ENCODE measurements at regions not wholly inside any gene's neighbourhood (a gene's known extent, or its start where the extent isn't known, plus 50 kb on each side); places are given as distances from the start of the nearest gene placed in this dataset.

DNA sequence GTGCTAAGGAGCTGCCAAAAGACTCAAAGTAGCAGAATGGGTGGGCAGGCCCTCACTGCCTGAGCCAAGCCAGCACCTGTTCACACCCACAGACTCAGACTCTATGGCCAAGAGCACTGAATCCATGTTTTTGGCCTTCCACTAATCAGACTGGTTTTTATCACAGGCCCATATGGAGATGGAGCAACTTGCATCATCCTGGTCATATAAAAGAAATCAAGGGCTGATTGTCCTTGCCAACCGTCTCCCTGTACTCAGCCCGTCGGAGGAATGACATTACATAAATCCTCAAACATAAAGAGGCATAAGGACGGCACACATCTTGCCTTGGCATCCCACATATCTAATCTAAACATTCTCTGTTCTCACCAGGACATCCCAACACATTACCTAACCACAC, 66.7 kb downstream of the MARCHF4 start:
- H3K27ac ChIP-seq = no peak overlapping the region
- H3K9me3 ChIP-seq = no peaks in the 10 kb centered on the region
- DNase-seq = no peak
- H3K36me3 ChIP-seq = no peaks in the 10 kb centered on the region
- intact Hi-C loops (cut with DNase I) = no loop called here
- H3K4me1 ChIP-seq = no peaks in the 10 kb centered on the region
- no peaks in the 10 kb centered on the region for H3K27me3 ChIP-seq
- WGBS, 2 donors = 91 to 94% methylated on average over 4 of the region's 4 CpGs
- H3K4me3 ChIP-seq (replicated peaks in 1 of 3) = no peak overlapping the region
- TF ChIP-seq, protein P1, sequence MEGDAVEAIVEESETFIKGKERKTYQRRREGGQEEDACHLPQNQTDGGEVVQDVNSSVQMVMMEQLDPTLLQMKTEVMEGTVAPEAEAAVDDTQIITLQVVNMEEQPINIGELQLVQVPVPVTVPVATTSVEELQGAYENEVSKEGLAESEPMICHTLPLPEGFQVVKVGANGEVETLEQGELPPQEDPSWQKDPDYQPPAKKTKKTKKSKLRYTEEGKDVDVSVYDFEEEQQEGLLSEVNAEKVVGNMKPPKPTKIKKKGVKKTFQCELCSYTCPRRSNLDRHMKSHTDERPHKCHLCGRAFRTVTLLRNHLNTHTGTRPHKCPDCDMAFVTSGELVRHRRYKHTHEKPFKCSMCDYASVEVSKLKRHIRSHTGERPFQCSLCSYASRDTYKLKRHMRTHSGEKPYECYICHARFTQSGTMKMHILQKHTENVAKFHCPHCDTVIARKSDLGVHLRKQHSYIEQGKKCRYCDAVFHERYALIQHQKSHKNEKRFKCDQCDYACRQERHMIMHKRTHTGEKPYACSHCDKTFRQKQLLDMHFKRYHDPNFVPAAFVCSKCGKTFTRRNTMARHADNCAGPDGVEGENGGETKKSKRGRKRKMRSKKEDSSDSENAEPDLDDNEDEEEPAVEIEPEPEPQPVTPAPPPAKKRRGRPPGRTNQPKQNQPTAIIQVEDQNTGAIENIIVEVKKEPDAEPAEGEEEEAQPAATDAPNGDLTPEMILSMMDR (IDR thresholded peaks at IDR 0.05) = no peak
- TF ChIP-seq POLR2A (IDR thresholded peaks at IDR 0.05) = no peak

- DNase-seq = no peak
- no peaks in the 10 kb centered on the region for H3K36me3 ChIP-seq
- no peak overlapping the region for H3K4me3 ChIP-seq (replicated peaks in 1 of 3)
- H3K27me3 ChIP-seq = no peaks in the 10 kb centered on the region
- no peak overlapping the region for H3K27ac ChIP-seq
- intact Hi-C loops (cut with DNase I) = no loop called here
- no peaks in the 10 kb centered on the region for H3K4me1 ChIP-seq
- no peaks in the 10 kb centered on the region for H3K9me3 ChIP-seq
- WGBS, 2 donors = 91 to 92% methylated on average over 3 of the region's 3 CpGs
- TF ChIP-seq, protein P1 (IDR thresholded peaks at IDR 0.05) = no peak
- no peak for TF ChIP-seq POLR2A (IDR thresholded peaks at IDR 0.05)
Observed at GRCh38 chr2:216302981-216303676, 69.2 kb downstream of the MARCHF4 start.

GRCh38 chr2:216300906-216301305, 71.4 kb downstream of the MARCHF4 start:
- no peaks in the 10 kb centered on the region for H3K27me3 ChIP-seq
- no peak overlapping the region for H3K4me3 ChIP-seq (replicated peaks in 1 of 3)
- no peaks in the 10 kb centered on the region for H3K9me3 ChIP-seq
- intact Hi-C loops (cut with DNase I) = no loop called here
- 71 to 84% methylated on average over 2 of the region's 2 CpGs for WGBS, 2 donors
- no peak overlapping the region for H3K27ac ChIP-seq
- H3K36me3 ChIP-seq = no peaks in the 10 kb centered on the region
- TF ChIP-seq, protein P1 (IDR thresholded peaks at IDR 0.05) = no peak
- TF ChIP-seq POLR2A (IDR thresholded peaks at IDR 0.05) = no peak
- no peak for DNase-seq
- peaks cover 2 to 11% of the 10 kb centered on the region in 2 donors for H3K4me1 ChIP-seq

GRCh38 chr2:216299588-216299987, 72.7 kb downstream of the MARCHF4 start:
- Histone ChIP-seq H3K36me3 (no peaks in the 10 kb centered on the region), H3K27me3 (no peaks in the 10 kb centered on the region), H3K4me3 (replicated peaks in 1 of 3) (no peak overlapping the region), H3K4me1 (peaks cover 8 to 15% of the 10 kb centered on the region in 2 donors), H3K27ac (peak overlapping the region in 1 of 3 donors; percentile 20), H3K9me3 (no peaks in the 10 kb centered on the region)
- intact Hi-C loops (cut with DNase I) = no loop called here
- 52 to 91% methylated on average over 1 of the region's 1 CpG for WGBS, 2 donors
- no peak for DNase-seq
- TF ChIP-seq POLR2A (IDR thresholded peaks at IDR 0.05) = no peak
- TF ChIP-seq, protein P1 (IDR thresholded peaks at IDR 0.05) = no peak

- intact Hi-C loops (cut with DNase I) = no loop called here
- no peak for DNase-seq
- Histone ChIP-seq H3K36me3 (no peaks in the 10 kb centered on the region), H3K4me1 (peaks cover 8 to 19% of the 10 kb centered on the region in 2 donors), H3K4me3 (replicated peaks in 1 of 3) (no peak overlapping the region), H3K27me3 (no peaks in the 10 kb centered on the region), H3K27ac (peak overlapping the region in 1 of 3 donors; percentile 20), H3K9me3 (no peaks in the 10 kb centered on the region)
- no peak for TF ChIP-seq POLR2A (IDR thresholded peaks at IDR 0.05)
- TF ChIP-seq, protein P1 (IDR thresholded peaks at IDR 0.05) = no peak
- WGBS, 2 donors = 83 to 91% methylated on average over 5 of the region's 5 CpGs
Observed at GRCh38 chr2:216298719-216299495, 73.4 kb downstream of the MARCHF4 start.

Measured in thyroid gland (tissue), 4 donors.